ENCODE measurements at regions not wholly inside any gene's neighbourhood (a gene's known extent, or its start where the extent isn't known, plus 50 kb on each side); places are given as distances from the start of the nearest gene placed in this dataset.
"Not testable (repeated sequence)": the region's sequence is repeated elsewhere in the genome, so short reads cannot be mapped to it uniquely, and the experiment has no call there.

- TF ChIP-seq CTCF (IDR thresholded peaks at IDR 0.05; ENCODE audit: control insufficient read depth, insufficient read depth, low read depth, low read length, missing control alignments), result no peak
- no peak overlapping the region for H3K4me3 ChIP-seq (ENCODE audit: control insufficient read depth, low read depth, low read length)
- no peak for DNase-seq (ENCODE audit: low read depth)
Measured at GRCh38 chr6:15017803-15018202, 228.1 kb upstream of the JARID2 start.

GRCh38 chr6:15020119-15020770 lies 225.6 kb upstream of the JARID2 start:
- no peak for DNase-seq (ENCODE audit: low read depth)
- H3K4me3 ChIP-seq (ENCODE audit: control insufficient read depth, low read depth, low read length), result no peak overlapping the region
- TF ChIP-seq CTCF (IDR thresholded peaks at IDR 0.05; ENCODE audit: control insufficient read depth, insufficient read depth, low read depth, low read length, missing control alignments), result no peak

GRCh38 chr6:15021074-15021473 lies 224.8 kb upstream of the JARID2 start:
- TF ChIP-seq CTCF (IDR thresholded peaks at IDR 0.05; ENCODE audit: control insufficient read depth, insufficient read depth, low read depth, low read length, missing control alignments), result no peak
- H3K4me3 ChIP-seq (ENCODE audit: control insufficient read depth, low read depth, low read length), result no peak overlapping the region
- no peak for DNase-seq (ENCODE audit: low read depth)

- H3K4me3 ChIP-seq (ENCODE audit: control insufficient read depth, low read depth, low read length); DNase-seq (ENCODE audit: low read depth): not testable (repeated sequence)
Measured at GRCh38 chr6:15023018-15023417, 222.9 kb upstream of the JARID2 start.

GRCh38 chr6:15023448-15023847 lies 222.4 kb upstream of the JARID2 start:
- no peak for DNase-seq (ENCODE audit: low read depth)
- H3K4me3 ChIP-seq (ENCODE audit: control insufficient read depth, low read depth, low read length), result no peak overlapping the region
- TF ChIP-seq CTCF (IDR thresholded peaks at IDR 0.05; ENCODE audit: control insufficient read depth, insufficient read depth, low read depth, low read length, missing control alignments), result no peak

- no peak for TF ChIP-seq CTCF (IDR thresholded peaks at IDR 0.05; ENCODE audit: control insufficient read depth, insufficient read depth, low read depth, low read length, missing control alignments)
- DNase-seq (ENCODE audit: low read depth), result peak; percentile 29
- H3K4me3 ChIP-seq (ENCODE audit: control insufficient read depth, low read depth, low read length), result no peak overlapping the region
Measured at GRCh38 chr6:15025446-15025845, 220.4 kb upstream of the JARID2 start.

- no peak for TF ChIP-seq CTCF (IDR thresholded peaks at IDR 0.05; ENCODE audit: control insufficient read depth, insufficient read depth, low read depth, low read length, missing control alignments)
- H3K4me3 ChIP-seq (ENCODE audit: control insufficient read depth, low read depth, low read length), result no peak overlapping the region
- DNase-seq (ENCODE audit: low read depth), result no peak
Measured at GRCh38 chr6:15026832-15027231, 219.0 kb upstream of the JARID2 start.
